NCI-H460 (cell line): ENCODE measurements at regions not wholly inside any gene's neighbourhood (a gene's known extent, or its start where the extent isn't known, plus 50 kb on each side); places are given as distances from the start of the nearest gene placed in this dataset.

Experiments used
- DNase-seq: peaks from one replicate; pipeline ENCODE4 v3.0.0-alpha.2; 2016; ENCODE audit warnings: low read depth; ENCODE audit errors: extremely low read depth

DNA sequence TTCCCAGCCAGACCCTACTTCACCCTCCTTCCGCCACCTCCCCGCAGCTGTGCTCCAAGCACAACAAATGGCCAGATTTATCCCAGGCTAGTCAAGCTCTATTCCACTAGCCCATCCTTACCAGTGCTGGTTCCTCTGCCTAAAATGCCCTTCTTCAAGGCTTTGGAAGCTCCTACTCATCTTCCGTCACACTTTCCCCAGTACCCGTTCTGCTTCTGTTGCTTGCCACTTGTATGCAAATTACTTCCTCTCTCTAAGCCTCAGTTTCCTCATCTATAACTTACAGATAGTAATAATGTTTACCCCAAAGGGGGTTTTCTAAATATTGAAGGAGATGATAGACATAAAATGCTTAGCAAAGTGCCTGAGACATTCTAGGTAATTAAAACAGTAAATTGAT lies 193.1 kb downstream of the MAFB start:
- no peak for DNase-seq

DNA sequence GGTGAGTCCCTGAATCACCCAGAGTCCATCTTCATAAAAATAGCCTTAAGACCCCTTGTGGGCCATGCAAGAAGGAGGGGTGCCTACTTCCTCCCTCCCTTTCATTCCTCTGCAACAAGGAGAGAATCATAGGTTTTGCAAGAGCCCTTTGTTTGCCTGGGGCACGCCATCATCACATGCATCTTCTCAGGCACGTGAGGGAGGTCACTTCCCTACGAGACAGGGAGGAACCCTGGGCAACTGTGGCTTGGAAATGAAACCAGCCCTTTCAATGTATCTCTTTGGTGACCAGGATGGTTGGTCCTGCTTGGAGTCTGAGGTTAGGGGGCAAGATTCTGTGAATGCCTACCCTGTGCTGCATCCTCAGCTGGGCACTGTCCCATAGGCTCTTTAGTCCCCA lies 194.8 kb downstream of the MAFB start:
- DNase-seq = no peak

DNA sequence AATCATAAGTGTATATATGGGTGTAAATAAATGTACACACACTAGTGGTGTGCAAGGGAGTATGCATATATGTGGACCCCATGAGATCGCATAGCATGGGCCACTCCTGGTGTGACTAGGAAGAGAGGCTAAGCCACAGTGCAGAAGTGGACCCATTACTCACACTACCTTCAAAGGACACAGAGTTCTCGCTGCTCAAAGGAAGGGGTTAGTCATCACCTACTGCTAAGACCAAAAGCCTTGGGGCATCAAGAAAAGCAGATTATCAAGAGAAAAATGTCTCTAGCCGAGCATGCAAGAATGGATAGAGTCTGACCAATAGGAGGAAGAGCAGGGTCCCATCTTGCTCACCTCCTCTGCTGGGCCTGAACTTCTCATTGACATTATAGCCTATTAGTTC lies 195.5 kb downstream of the MAFB start:
- DNase-seq = no peak

DNA sequence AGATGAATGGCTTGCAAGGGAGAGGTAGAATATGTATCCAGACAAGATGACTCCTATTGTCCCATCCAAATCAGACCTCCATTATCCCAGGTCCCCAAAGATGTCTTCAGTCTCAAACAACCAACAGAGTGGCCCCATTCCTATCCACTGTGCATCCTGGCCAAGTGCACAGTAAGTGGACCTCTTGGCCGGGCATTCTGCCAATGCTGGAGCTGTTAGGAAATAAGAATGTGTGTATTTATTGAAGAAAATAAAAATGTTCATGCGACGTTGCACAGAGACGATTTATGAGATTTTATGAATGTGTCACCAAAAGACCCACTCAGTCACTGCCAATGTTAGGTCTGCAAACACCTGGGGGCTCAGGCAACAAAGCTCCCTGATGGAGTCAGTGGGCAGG lies 196.0 kb downstream of the MAFB start:
- DNase-seq = no peak

DNA sequence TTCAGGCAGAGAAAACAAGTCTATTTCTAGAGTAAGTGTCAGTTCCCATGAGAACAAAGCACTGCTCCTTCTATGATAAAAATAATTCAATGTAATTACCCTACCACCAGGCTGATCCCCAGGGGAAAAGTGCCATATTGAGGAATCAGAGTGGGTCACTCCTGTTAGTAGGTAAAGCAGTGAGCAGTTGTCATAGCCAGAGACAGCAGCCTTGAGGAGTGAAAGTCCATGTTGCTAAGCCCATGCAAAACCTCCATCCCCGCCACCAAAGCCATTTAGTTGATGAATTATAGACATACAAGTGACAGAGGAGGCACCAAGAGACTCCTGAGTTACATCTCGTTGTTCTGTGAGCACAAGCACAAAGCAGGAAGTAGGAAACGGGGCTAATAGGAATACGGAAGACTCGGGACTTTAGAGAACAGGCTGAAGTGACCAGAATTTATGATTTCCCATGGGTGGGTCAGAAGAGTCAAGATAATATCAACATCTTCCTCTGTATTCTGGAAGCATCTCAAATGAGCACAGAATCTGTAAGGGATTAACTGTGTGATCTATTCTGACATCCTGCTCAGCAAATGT lies 197.9 kb downstream of the MAFB start:
- no peak for DNase-seq

DNA sequence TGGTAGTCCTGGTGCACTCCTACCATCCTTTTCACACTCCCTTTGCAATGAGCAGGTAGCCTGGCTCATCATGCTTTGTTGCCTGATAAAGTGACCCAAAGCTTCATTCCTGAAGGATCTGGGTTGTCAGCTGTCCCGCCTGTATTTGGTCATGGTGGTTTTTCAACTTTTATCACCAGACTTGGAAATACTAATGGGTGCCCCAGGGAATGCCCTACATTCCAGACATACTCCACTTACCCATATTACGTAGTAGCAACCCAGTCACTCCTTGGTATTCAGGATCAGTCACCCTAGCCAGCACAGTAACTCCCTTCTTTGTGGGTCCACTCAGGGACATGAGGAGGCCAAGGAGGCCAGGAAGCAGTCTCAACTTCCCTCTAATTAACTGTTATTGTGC lies 199.2 kb downstream of the MAFB start:
- DNase-seq = no peak

DNA sequence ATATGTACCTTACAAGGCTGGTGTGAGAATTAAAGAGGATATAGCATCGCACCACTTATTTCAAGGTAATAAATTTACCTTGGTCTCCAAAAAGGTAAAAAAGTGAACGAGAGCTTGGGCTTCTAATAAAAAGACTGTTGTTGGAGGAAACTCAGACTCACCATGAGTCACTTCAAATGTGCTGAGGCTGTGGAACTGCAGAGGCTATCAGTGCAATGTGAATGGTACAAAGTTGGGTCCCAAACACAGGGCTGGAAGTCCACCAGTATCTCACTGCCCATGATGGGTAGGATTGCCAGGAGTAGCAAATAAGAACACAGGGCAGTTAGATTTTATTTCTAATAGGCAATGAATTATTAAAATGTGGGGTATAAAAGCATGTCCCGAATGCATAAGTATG lies 200.6 kb downstream of the MAFB start:
- DNase-seq = no peak

DNA sequence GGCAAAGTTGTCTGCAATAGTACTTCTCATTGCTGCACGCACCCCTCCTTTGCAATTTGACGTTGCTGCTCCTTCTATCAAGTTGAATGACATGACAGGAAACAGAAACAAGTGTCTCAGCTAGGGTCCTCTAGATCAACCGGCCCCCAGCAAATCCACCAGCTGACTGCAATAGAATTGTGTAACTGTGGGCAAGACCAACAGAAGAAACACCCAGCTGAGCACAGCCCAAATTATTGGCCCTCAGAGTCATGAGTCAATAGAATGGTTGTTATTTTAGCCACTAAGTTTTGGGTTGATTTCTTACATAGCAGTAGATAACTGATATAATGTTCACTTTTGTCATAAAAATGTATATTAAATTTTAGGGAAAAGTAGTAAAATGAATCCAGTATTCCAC lies 202.7 kb downstream of the MAFB start:
- DNase-seq = no peak

DNA sequence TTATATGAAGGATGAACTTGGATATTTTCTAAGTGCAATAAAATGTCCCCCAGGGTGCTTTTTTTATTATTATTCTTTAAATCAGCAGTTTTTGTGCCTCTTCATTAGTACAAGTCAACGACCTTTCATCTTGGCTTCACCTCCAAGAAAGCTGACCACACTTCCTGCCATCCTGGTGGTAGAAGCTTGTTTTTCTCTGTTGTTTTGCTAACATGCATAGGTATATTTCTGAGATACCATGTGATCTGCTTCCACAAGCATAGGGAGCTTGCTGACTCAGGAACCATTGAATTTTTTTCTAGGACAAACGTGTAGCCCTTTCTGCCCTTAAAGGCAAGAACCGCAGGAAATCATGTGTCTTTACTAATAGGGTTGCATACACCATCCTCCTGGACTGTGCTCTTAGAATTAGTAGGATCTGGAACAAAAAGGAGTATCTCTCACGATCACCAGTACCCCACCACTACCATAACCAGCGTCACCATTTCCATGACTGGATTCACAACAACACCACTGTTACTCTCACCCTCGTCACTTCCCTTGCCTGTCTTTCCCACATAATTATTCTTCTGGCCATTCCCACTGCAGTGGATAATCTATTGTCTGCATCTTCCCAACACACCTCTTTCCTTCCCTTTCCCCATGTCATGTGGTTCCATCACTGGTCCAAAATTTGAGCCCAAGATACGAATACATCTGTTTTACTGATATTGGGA lies 207.1 kb downstream of the MAFB start:
- DNase-seq = no peak

DNA sequence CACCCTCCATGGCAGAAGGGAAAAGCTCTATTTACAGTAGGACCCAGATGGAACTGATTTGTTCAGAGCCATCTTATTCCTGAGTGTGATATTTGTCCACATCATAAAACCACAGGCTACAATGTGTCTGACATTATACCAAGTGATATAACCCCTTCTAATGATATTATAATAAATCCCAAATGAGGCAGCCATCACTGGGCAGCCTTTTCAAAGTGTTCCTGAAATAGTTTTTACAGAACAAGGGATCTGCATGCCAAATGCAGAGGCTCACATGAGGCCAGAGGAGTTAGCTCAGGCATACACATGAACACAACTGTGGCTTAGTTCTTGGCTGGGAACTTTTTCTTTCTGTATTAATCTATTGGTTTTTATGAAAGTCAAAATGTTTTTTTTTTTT lies 207.7 kb downstream of the MAFB start:
- no peak for DNase-seq

DNA sequence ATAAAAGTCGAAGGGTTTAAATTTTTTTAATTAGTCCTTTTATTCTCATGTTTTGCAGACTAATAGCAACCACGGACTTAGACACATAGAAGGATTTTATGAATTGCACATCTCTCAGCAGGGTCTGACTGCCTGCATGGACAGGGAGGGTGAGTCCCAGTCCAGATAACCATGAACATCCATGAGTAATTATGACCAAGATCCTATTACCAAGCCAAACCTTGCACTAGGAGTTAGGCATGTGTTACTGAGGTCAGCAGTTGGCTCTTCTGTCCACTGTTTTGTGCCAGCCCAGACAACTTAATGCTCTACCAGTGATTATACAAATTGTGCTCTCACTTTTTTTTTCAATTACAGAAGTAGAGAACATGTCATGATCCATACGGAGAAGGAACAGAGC lies 211.2 kb downstream of the MAFB start:
- DNase-seq = no peak

DNA sequence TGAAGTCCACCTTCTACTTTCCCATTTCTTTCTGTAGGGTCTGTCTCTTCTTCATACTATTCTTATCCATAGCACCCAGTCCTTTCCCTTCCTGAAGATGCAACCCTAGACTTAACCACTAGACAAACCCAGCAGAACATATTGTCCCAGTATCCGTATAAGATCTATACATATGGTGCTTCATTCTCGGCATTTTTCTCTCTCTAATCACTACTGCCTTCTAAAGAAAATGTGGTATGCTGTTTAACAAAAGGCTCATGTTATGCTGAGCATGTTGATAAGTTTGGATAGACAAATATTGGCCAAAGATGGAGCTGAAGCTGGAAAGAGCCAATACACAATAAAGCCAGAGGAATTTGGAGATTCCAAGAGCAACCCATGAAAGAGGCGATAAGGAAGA lies 212.6 kb downstream of the MAFB start:
- DNase-seq = no peak

DNA sequence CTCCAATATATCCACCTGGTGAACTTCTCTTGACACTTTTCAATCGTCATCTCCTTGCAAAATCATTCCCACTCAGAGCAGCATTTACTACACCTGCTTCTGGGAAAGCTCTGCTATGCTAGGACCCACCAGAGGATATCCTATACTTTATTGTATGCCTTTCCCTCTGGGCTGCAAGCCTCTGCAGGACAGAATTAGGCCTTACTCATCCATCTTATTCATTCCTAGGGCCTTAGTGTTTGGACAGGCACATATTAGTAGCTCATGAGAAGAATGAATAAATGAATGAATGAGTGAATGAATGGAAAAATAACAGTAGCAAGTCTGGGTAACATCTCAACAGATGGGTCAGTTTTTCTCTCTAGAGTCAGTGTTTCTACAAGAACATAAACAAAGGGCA lies 216.1 kb downstream of the MAFB start:
- no peak for DNase-seq

DNA sequence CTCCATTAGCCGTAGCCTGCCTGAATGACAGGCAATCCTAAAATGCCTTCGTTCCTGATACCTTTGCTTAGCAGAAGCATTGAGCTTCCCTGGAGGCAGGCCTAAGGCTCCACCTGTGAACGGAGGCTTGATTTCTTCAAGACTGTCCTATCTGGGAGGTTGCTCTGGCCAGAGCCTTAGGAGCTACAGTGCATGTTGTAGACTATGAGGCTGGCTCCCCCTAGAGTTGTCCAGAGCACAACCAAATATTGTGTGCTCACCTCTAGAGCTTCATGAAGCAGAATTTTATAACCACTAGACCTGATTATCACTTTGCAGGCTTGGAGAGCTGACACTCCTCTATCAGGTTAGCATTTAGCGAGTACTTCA lies 217.8 kb downstream of the MAFB start:
- no peak for DNase-seq

DNA sequence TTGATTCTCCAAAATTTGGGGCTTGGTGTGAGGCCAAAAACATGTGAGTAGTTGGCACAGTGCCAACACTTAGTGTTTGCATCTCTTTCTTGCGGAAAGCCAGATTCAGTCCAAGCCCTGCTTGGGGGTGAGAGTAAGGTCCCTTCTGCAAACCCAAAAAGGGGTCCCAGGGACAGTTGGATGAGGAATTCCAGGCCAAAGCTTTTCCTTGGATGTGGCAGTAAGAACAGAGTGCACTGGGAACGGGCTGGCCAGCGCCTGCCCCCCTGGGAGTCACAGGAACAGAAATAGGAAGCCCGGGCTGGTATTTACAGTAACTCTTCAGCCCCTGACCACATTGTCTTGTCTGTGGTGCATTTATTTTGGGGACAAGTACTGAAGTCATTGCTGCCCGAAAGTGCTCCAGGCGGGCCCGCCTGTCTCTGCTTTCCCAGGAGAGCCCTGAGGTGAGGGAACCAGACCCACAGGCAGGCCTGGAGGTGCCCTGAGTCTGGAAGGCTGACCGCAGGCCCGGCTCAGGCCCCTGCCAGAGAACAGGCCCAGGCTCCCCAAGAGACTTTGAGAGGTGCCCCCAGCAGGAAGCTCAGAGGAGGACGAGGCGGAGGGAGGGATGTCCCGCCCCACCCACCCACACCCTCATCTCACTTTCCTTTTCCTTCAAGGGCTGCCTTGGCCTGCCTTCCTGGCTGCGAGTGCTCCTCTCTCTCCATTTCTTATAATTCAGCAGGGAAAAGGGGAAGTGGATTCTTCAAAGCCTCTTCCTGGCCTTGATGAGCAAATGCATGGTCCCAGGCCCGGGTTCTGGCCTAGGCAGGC lies 218.4 kb downstream of the MAFB start:
- DNase-seq = no peak

DNA sequence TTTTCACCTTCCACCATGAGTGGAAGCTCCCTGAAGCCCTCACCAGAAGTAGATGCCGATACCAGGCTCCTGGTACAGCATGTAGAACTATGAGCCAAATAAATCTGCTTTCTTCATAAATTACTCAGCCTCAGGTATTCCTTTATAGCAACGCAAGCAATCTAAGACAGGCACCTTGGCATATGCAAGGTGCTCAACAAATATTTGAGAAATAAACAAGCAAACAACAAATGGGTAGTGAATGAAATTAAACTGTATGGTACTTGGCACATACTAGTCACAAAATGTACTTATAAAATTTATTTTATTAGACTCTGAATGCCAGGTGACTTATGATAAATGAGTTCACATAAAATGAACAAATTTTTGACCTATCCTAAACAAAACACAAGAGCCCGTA lies 220.3 kb downstream of the MAFB start:
- DNase-seq = no peak

DNA sequence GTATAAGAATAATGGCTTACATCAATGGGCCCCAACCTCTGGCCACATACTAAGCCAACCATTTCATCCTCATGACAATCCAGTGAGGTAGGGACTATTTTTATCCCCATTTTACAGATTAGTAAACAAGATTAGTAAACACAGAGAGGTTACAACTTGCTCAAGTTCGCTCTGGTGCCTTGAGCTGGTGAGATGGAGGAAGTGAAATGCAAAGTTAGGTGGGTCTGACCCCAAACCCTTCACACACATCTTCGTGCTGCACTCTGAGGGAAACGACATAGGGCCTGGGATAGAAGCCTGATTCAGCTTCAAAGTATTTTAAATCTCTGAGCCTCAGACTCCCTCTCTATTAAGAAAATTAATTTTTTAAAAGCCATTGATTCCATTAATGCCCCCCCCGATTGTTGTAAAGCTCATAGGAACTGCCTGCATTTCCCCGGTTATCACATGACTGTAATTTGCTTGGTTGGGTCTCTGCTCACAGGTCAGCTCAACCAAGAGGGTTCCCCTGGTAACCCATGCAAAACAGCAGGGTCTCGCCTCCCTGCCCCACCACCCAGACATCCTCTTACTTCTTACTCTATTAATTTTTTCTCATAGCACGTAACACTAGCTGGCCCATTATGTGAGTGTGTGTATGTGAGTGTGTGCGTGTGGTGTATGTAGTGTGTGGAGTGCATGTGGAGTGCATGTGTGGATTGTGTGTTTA lies 221.2 kb downstream of the MAFB start:
- DNase-seq = no peak

DNA sequence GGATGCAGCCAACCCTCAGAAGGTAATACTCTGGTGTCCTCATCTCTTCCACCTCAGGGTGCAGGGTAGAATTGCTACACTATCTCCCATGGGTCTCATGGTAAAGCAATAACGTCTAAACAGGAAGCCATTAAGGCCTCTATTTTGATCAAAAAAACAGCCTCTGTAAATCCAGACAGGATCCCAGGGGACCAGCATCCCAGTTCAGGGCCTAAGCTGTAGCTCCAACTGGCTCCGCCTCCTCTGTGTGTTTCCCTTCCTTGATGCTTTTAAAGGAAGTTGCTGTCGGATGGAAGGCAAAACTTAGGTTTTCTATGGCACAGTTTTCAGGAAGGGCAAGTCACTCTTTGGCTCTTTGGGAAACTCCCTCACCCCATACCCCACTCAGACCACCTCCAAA lies 222.0 kb downstream of the MAFB start:
- no peak for DNase-seq

DNA sequence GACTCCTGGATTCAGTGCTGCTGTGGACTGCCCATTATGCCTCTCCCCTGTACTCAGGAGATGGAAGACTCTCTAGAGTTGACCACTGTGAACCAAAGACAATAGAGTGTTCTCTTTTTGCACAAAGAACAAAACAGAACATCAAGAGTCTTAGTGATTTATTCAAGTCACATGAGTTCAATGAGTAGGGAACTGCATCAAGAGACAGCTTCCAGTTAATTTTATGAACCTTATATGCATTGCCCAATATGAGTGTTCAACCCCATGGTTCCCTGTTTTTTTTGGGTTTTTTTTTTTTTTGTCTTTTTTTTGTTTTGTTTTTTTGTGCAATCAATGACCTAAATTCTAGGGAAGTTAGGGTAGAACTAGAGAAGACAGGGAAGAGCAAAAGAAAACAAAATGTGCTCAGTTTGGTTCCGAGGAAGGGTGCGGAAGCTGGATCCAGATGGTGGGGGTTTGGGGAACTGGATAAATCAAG lies 224.3 kb downstream of the MAFB start:
- no peak for DNase-seq

DNA sequence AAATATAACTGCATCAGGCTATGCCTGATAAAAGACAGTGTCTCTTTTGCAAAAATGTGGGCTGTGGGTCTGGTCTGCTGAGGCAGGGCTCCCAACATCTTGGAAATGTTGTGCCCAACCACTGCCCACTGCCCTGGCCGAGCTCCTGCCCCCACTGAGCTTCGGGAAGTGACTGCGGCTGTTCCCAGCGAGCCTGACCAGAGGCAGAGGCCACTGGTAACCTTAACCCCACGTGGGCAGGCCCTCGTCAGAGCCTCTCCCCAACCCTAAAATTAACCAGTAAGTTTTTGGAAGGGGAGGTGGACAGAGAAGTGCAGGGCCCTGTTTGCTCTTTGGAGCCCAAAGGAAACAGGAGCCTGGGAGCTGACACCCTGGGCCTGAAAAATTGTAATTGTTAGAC lies 225.9 kb downstream of the MAFB start:
- no peak for DNase-seq

DNA sequence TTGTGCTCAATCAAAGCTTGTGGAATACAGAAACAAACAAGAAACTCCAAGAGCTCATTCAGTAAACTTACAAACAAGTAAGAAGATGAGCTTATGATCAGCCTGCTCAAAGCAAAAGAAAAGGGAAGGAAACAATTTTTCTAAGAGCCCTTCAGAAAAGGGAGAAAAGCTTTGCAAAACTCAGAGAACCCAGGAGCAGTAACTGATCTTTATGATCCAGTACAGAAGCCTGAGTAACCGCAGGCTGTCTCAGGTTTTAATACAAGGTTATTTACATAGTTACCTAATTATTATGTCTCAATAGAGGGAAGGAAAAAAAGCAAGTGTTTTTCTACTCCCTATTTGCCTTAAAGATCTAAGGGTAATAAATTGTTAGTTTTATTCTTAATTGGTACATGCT lies 226.5 kb downstream of the MAFB start:
- no peak for DNase-seq
